ENCODE measurements at regions not wholly inside any gene's neighbourhood (a gene's known extent, or its start where the extent isn't known, plus 50 kb on each side); places are given as distances from the start of the nearest gene placed in this dataset.

GRCh38 chr4:187158003-187158402 lies 434.3 kb upstream of the FAT1 start:
- CTCF ChIA-PET, result no interaction called here

GRCh38 chr4:187160486-187160885 lies 436.8 kb upstream of the FAT1 start:
- ChIA-PET CTCF (no interaction called here), POLR2A (no interaction called here)

More at GRCh38 chr4:187158003-187158402, 434.3 kb upstream of the FAT1 start:
- POLR2A ChIA-PET, result no interaction called here

GRCh38 chr4:187166886-187167512 lies 443.3 kb upstream of the FAT1 start:
- CTCF ChIA-PET, result no interaction called here
- POLR2A ChIA-PET, result no interaction called here

- CTCF ChIA-PET, result no interaction called here
Measured at GRCh38 chr4:187171706-187172339, 448.2 kb upstream of the FAT1 start.

GRCh38 chr4:187172340-187172761 lies 448.7 kb upstream of the FAT1 start:
- CTCF ChIA-PET, result no interaction called here
- POLR2A ChIA-PET, result no interaction called here

More at GRCh38 chr4:187171706-187172339, 448.2 kb upstream of the FAT1 start:
- POLR2A ChIA-PET, result no interaction called here

- POLR2A ChIA-PET, result no interaction called here
- CTCF ChIA-PET, result no interaction called here
Measured at GRCh38 chr4:187174749-187175148, 451.1 kb upstream of the FAT1 start.

- CTCF ChIA-PET, result no interaction called here
- POLR2A ChIA-PET, result no interaction called here
Measured at GRCh38 chr4:187175197-187175596, 451.5 kb upstream of the FAT1 start.

- ChIA-PET POLR2A (no interaction called here), CTCF (no interaction called here)
Measured at GRCh38 chr4:187176261-187176910, 452.7 kb upstream of the FAT1 start.

- CTCF ChIA-PET, result no interaction called here
Measured at GRCh38 chr4:187178084-187178483, 454.4 kb upstream of the FAT1 start.

GRCh38 chr4:187178587-187178986 lies 454.9 kb upstream of the FAT1 start:
- ChIA-PET POLR2A (no interaction called here), CTCF (no interaction called here)

More at GRCh38 chr4:187178084-187178483, 454.4 kb upstream of the FAT1 start:
- POLR2A ChIA-PET, result no interaction called here

GRCh38 chr4:187179086-187180058 lies 455.7 kb upstream of the FAT1 start:
- POLR2A ChIA-PET, result no interaction called here
- CTCF ChIA-PET, result no interaction called here

- ChIA-PET POLR2A (no interaction called here), CTCF (no interaction called here)
Measured at GRCh38 chr4:187181054-187181453, 457.4 kb upstream of the FAT1 start.

- ChIA-PET POLR2A (no interaction called here), CTCF (no interaction called here)
Measured at GRCh38 chr4:187183346-187183745, 459.7 kb upstream of the FAT1 start.

- CTCF ChIA-PET, result no interaction called here
- POLR2A ChIA-PET, result no interaction called here
Measured at GRCh38 chr4:187183826-187184225, 460.2 kb upstream of the FAT1 start.

- POLR2A ChIA-PET, result no interaction called here
- CTCF ChIA-PET, result no interaction called here
Measured at GRCh38 chr4:187184508-187184907, 460.9 kb upstream of the FAT1 start.

- ChIA-PET POLR2A (no interaction called here), CTCF (no interaction called here)
Measured at GRCh38 chr4:187188118-187188517, 464.5 kb upstream of the FAT1 start.

GRCh38 chr4:187188741-187189140 lies 465.1 kb upstream of the FAT1 start:
- ChIA-PET CTCF (no interaction called here), POLR2A (no interaction called here)

- ChIA-PET POLR2A (no interaction called here), CTCF (no interaction called here)
Measured at GRCh38 chr4:187190390-187190789, 466.7 kb upstream of the FAT1 start.

- ChIA-PET CTCF (no interaction called here), POLR2A (interaction anchor here (0.6 kb wide), 1 partner anchor 880 kb away, joined by 3 read pairs; no protein-coding TSS in a partner anchor)
Measured at GRCh38 chr4:187191676-187192075, 468.0 kb upstream of the FAT1 start.

- POLR2A ChIA-PET, result no interaction called here
Measured at GRCh38 chr4:187192266-187192665, 468.6 kb upstream of the FAT1 start.

More at GRCh38 chr4:187192266-187192665, 468.6 kb upstream of the FAT1 start:
- CTCF ChIA-PET, result no interaction called here

Data from activated CD8-positive, alpha-beta memory T cell treated with anti-CD3 and anti-CD28 coated beads for 36 hours (primary cell).